NCI-H82 treated with DMSO at 0.1 percent for 48 hours (cell line): ENCODE measurements at regions not wholly inside any gene's neighbourhood (a gene's known extent, or its start where the extent isn't known, plus 50 kb on each side); places are given as distances from the start of the nearest gene placed in this dataset.

Source experiments
- DNase-seq: peaks from one replicate; lab custom pipeline; 2025; ENCODE audit not compliant: unreplicated experiment; lab: John Stamatoyannopoulos, UW

GRCh38 chr3:127088511-127089351, 104.2 kb upstream of the PRR23E start:
- no peak for DNase-seq

DNA sequence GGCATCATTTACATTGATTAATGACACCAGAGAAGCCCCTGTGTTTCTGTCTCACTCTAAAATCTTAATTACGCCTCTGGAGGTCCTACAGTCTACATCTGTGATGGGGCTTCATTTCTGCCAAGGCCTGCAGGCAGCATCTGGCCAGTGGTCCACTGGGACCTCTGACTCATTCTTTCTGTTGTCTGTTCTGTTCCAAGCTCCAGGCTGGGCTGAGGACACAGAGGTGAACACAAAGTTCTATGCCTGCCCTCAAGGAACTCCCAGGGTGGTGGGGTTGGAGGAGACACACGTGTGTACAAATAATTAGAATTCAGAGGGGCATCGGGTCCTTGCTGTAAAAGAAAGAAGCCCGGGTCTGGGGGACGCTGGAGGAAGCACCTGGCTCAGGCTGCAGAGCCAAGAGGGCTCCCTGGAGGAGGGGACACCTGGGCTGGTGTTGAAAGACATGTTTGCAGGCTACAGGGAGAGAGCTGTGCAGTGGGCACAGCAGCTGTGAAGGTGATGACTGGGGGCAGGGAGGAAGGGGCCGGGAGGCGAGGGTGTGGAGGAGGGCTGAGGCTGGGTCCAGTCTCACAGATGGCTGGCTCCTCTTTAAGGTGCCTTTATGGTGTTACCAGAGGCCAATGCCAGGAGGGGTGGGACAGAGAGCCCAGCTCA, 103.3 kb upstream of the PRR23E start:
- no peak for DNase-seq

DNA sequence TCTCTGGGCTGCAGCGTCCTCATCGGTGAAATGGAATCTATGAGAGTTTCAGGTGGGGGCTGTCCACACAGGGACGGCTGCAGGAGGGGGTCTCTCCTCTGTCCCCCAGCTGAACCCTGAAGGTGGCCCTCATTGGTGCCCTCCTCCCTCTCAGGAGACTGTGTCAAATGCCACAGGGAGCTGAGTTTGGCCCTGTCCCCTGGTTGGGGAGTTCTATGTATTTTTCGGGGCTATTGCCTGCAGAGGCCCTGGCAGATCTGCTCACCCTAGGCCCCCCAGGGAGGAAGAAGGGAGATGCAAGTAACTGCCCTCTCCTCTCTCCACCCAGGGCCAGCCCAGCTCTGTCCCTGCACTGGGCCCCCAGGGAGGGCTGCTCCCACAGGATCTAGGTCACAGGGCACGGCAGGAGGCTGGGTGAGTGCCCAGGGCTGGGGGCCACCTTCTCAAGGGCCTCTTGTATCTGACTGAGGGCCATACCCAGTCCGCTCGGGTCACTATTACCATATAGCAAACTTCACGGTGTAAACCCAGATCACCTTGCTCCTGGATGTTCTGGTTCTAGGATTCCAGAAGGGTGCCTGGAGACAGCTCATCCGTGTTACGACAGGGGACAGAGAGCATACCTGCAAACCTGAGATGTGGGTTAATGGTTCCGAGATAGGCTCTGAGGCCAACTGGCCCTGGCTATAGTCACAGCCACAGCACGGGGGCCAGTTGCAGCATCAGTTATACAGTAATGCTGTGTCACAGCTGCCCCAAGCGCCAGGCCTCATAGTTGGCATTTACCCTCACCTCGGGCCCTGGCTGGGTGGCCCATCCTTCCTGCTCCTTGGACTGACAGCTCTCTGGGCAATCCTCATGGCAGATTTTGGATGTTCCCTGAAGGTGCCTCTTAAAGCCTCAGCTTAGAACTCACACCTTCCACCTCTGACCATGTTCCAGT, 102.4 kb upstream of the PRR23E start:
- no peak for DNase-seq

GRCh38 chr3:127091376-127091775, 101.6 kb upstream of the PRR23E start:
- DNase-seq, result no peak

- DNase-seq, result no peak
Measured at GRCh38 chr3:127092368-127092767, 100.6 kb upstream of the PRR23E start.

GRCh38 chr3:127092776-127093175, 100.2 kb upstream of the PRR23E start:
- DNase-seq, result no peak

- no peak for DNase-seq
Measured at GRCh38 chr3:127093312-127093711, 99.6 kb upstream of the PRR23E start.

- no peak for DNase-seq
Measured at GRCh38 chr3:127095774-127096173, 97.2 kb upstream of the PRR23E start.

DNA sequence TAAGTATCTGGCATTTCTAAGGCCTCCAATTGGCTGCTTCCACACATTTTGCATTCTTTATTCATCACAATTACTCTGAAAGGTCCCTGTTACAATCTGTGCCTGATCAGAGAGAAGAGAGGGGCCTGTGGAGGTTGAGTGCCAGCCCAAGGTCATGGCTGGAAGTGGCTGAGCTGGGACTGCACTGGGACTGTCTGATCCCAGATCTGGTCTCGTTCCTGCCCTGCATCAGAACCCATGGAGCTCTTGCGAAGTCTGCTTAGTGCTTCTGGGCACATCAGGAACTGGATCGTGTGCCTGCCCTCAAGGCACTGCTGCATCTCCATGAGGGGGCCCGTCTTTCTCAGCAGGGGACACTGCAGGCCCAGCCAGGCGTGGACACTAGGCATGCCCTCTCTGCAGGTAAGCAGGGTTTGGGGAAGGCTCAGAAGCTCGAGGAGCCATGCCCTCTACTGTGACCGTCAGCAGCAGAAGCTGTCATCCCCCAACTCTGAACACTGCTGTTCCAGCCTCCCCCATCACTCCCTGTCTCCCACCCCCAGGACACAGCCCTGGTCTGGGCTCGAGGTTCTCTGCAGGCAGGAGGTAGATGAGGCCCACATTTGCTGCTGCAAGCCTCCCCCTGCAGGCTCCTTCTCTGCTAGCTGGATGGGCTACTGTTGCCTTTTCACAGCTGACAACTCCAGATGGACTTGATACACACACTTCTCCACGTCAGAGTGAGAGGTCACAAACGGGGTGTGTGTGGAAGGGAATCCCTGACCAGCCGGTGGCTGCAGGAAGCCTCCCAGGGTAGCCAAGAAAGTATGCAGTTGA, 96.5 kb upstream of the PRR23E start:
- DNase-seq, result no peak

GRCh38 chr3:127097072-127097405, 95.9 kb upstream of the PRR23E start:
- DNase-seq, result no peak

DNA sequence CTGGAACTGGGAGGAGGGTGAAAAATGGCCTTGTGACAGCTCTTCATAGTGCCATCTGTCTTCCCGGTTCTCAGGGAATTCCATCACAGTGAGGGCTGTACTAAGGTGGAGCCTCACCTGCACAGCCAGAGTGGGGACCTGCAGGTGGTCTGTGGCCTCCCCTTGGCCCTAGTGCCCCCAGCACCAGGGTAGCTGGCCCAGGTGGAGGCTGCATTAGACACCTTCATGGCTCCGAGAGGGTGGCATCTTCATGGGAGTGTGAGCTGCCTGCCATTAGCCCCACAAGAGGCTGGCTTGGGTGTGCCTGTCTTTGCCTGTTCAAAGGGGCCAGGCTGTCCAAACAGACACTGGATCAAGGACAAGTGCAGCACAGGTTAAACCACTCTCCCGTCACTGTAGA, 95.5 kb upstream of the PRR23E start:
- DNase-seq, result no peak

DNA sequence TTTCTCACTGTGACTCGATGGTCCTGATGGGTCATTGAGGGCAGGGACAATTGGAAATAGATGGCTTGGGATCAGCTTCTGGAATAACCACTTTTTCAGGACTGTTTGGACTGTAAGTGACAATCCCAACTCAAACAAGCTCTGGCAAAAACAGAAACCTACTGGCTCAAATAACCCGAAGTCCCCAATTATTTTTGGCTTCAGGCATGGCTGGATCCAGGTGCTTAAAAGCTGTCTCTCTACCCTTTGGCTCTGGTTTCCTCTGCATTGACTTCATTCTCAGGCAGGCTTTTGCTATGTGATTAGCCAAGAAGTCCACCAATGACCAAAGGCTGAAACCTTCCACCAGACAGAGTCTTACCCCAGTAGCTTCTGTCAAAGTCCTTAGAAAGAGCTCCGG, 92.9 kb upstream of the PRR23E start:
- no peak for DNase-seq

GRCh38 chr3:127100459-127101410, 92.2 kb upstream of the PRR23E start:
- DNase-seq, result no peak

DNA sequence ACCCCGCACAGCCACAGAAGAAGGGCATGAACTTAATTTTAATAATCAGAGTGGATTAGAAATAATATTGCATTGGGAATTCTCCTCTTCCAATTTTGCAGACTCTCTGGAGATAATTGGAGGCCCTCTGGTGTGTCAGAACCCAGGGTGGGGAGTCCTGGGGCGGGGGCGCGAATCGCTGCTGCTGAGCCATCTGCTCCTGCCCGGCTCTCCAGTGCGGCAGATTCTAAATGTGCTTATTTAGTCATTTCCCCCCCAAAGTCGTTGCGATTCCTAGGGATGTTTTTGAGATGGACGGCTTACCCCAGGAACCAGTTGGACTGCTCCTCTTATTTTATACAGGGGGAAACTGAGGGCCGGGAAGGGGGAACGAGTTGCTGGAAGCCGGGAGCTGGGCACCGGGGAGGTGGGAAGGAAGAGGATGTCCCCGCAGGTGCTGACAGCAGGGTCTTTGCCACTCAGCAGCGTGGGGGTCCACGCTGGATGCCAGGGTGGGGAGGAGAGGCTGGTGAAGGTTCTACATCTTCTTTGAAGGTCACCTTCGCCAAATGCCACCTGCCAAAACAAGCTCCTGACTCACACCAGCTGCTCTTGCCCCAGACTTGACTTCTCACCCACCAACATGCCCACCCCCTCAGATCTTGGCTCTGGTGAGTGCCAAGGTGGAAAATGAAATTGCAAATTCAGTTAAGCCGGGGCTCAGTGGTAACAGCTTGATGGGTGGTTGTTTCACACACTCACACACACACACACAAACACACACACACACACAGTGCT, 91.3 kb upstream of the PRR23E start:
- no peak for DNase-seq

DNA sequence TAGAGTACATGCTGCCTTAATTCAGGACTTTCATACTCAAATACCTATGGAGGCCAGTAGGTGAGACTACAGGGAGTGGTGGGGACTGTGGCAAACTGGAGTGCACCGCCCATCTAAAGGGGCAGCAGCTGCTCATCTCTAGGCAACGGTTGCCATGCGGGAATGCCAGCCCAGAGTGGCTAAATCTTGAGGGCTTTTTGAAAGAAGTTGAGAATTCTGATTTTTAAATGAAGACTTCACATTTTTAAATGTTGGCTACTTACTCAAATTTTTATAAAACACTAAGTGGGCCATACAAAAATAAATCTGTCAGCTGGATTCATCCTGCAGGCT, 90.8 kb upstream of the PRR23E start:
- DNase-seq, result no peak

DNA sequence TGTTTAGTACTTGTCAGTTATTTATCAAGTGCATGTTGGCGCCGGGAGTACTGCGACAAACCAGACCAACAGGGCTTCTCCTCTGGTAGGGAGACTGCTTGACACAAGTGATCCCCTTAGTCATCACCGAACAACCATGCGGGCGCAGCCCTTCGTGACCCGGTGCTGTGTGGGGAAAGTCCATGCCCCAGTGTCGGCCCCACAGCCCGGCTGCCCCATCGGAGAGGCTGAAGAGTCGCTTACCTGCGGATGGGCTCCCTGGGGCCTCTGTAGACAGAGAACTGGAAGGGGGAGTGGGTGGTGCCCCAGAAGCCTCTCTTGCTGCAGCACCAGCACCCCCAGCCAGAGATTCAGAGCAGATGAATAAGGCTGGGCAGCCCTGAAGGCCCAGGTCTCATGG, 90.3 kb upstream of the PRR23E start:
- DNase-seq, result no peak

GRCh38 chr3:127103080-127103479, 89.9 kb upstream of the PRR23E start:
- no peak for DNase-seq

DNA sequence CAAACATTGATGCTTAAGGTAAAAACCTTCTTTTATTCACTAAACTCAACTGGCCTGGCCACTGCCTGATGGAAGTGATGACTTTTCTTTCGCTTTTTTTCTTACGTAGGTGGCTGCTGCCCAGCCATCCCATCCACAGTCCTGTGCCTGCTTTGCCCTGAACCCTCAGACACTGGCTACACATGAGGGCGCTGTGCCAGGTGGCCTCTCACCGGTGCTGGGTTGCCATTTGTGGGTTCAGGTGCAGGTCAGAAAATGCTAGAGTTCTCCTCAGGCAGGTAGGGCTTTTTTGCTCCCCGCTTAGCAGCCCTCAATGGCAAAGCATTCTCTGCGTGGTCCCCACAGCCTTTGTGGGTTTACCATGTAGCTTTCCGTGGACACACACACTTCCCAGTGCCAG, 88.3 kb upstream of the PRR23E start:
- DNase-seq, result no peak

DNA sequence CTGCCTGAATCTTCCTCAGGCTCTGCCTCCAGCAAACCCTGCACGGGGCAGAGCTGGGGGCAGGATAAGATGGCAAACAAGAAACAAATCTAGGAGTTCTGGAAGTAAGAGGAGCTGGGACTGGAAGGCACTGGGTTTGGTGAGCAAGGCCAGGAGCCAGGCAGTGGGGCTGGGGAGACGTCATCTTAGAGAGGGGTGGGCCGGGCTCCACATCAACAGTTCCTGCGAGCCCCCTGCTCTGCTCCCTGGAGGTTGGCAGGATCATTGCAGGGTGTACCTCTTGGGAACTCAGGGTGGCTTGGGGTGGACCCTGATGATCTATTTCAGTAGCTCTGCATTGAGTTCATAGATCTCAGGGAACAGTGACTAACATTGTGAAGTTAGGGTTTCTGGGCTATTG, 87.3 kb upstream of the PRR23E start:
- DNase-seq, result no peak
